ENCODE measurements at regions not wholly inside any gene's neighbourhood (a gene's known extent, or its start where the extent isn't known, plus 50 kb on each side); places are given as distances from the start of the nearest gene placed in this dataset.

GRCh38 chr2:38446906-38447561 is 70.0 kb upstream of the ATL2 start:
- DNase-seq (no peak), ATAC-seq (ENCODE audit: insufficient read depth, low read depth) (no peak)
- H3K4me1 ChIP-seq (ENCODE audit: insufficient read depth, low read length), result no peaks in the 10 kb centered on the region
- no peak overlapping the region for H3K27ac ChIP-seq (ENCODE audit: low read length)
- no peaks in the 10 kb centered on the region for H3K9me3 ChIP-seq (ENCODE audit: insufficient read depth, low read length, severe bottlenecking)
- no peaks in the 10 kb centered on the region for H4K20me1 ChIP-seq (ENCODE audit: insufficient read depth, low read length)
- H3K79me2 ChIP-seq (ENCODE audit: insufficient read depth, low read length), result no peaks in the 10 kb centered on the region
- H3K36me3 ChIP-seq (ENCODE audit: insufficient read depth, low read length), result no peaks in the 10 kb centered on the region
- no peak overlapping the region for H2AFZ ChIP-seq (ENCODE audit: low read depth, low read length)
- TF ChIP-seq CTCF (IDR thresholded peaks at IDR 0.05; ENCODE audit: borderline replicate concordance, extremely low read depth, low read length, poor library complexity, severe bottlenecking), result no peak
- no peak for TF ChIP-seq EZH2 (IDR thresholded peaks at IDR 0.05; ENCODE audit: borderline replicate concordance, low read depth, low read length, severe bottlenecking)
- H3K27me3 ChIP-seq (ENCODE audit: insufficient read depth, low read length, poor library complexity), result peaks cover 19% of the 10 kb centered on the region
- no peak overlapping the region for H3K4me2 ChIP-seq (ENCODE audit: insufficient read depth, low read length)
- H3K9ac ChIP-seq (ENCODE audit: low read depth, low read length), result no peak overlapping the region
- H3K4me3 ChIP-seq (ENCODE audit: low read depth in 1 of 2, low read length in 2 of 2), result no peak overlapping the region

- H3K27me3 ChIP-seq (ENCODE audit: insufficient read depth, low read length, poor library complexity), result peaks cover 22% of the 10 kb centered on the region
- H3K9ac ChIP-seq (ENCODE audit: low read depth, low read length), result no peak overlapping the region
- ATAC-seq (ENCODE audit: insufficient read depth, low read depth), result no peak
- H3K9me3 ChIP-seq (ENCODE audit: insufficient read depth, low read length, severe bottlenecking), result no peaks in the 10 kb centered on the region
- no peak overlapping the region for H3K27ac ChIP-seq (ENCODE audit: low read length)
- no peaks in the 10 kb centered on the region for H3K4me1 ChIP-seq (ENCODE audit: insufficient read depth, low read length)
- no peaks in the 10 kb centered on the region for H4K20me1 ChIP-seq (ENCODE audit: insufficient read depth, low read length)
- H3K4me2 ChIP-seq (ENCODE audit: insufficient read depth, low read length), result no peak overlapping the region
- H2AFZ ChIP-seq (ENCODE audit: low read depth, low read length), result no peak overlapping the region
- no peaks in the 10 kb centered on the region for H3K79me2 ChIP-seq (ENCODE audit: insufficient read depth, low read length)
- TF ChIP-seq EZH2 (IDR thresholded peaks at IDR 0.05; ENCODE audit: borderline replicate concordance, low read depth, low read length, severe bottlenecking), result no peak
- TF ChIP-seq CTCF (IDR thresholded peaks at IDR 0.05; ENCODE audit: borderline replicate concordance, extremely low read depth, low read length, poor library complexity, severe bottlenecking), result no peak
- no peak overlapping the region for H3K4me3 ChIP-seq (ENCODE audit: low read depth in 1 of 2, low read length in 2 of 2)
- no peaks in the 10 kb centered on the region for H3K36me3 ChIP-seq (ENCODE audit: insufficient read depth, low read length)
- no peak for DNase-seq
Observed at GRCh38 chr2:38446418-38446817, 69.3 kb upstream of the ATL2 start.

- Histone ChIP-seq H3K9me3 (ENCODE audit: insufficient read depth, low read length, severe bottlenecking) (no peaks in the 10 kb centered on the region), H3K27me3 (ENCODE audit: insufficient read depth, low read length, poor library complexity) (peaks cover 23% of the 10 kb centered on the region), H3K4me3 (ENCODE audit: low read depth in 1 of 2, low read length in 2 of 2) (no peak overlapping the region), H4K20me1 (ENCODE audit: insufficient read depth, low read length) (no peaks in the 10 kb centered on the region), H3K36me3 (ENCODE audit: insufficient read depth, low read length) (no peaks in the 10 kb centered on the region), H3K27ac (ENCODE audit: low read length) (no peak overlapping the region), H3K4me2 (ENCODE audit: insufficient read depth, low read length) (no peak overlapping the region), H3K9ac (ENCODE audit: low read depth, low read length) (no peak overlapping the region), H3K4me1 (ENCODE audit: insufficient read depth, low read length) (no peaks in the 10 kb centered on the region), H3K79me2 (ENCODE audit: insufficient read depth, low read length) (no peaks in the 10 kb centered on the region), H2AFZ (ENCODE audit: low read depth, low read length) (no peak overlapping the region)
- DNase-seq (no peak), ATAC-seq (ENCODE audit: insufficient read depth, low read depth) (no peak)
- no peak for TF ChIP-seq EZH2 (IDR thresholded peaks at IDR 0.05; ENCODE audit: borderline replicate concordance, low read depth, low read length, severe bottlenecking)
- TF ChIP-seq CTCF (IDR thresholded peaks at IDR 0.05; ENCODE audit: borderline replicate concordance, extremely low read depth, low read length, poor library complexity, severe bottlenecking), result no peak
Observed at GRCh38 chr2:38444247-38444646, 67.2 kb upstream of the ATL2 start.

All from DND-41 (cell line).